NCI-H446 (cell line): ENCODE measurements at regions not wholly inside any gene's neighbourhood (a gene's known extent, or its start where the extent isn't known, plus 50 kb on each side); places are given as distances from the start of the nearest gene placed in this dataset.

ENCODE experiments used
- DNase-seq, 2 experiments: peaks; one replicate each; lab custom pipeline; 2025; lab: John Stamatoyannopoulos, UW

- no peak for DNase-seq
Observed at GRCh38 chr11:28400331-28401100, 292.3 kb downstream of the METTL15 start.

GRCh38 chr11:28393348-28393747 is 285.2 kb downstream of the METTL15 start:
- peak in 1 of 2 experiments; percentile 5 for DNase-seq

GRCh38 chr11:28384418-28384817 is 276.2 kb downstream of the METTL15 start:
- no peak for DNase-seq

- DNase-seq, result no peak
Observed at GRCh38 chr11:28383456-28383855, 275.3 kb downstream of the METTL15 start.
